PFSK-1 (cell line): ENCODE measurements at regions not wholly inside any gene's neighbourhood (a gene's known extent, or its start where the extent isn't known, plus 50 kb on each side); places are given as distances from the start of the nearest gene placed in this dataset.

Experiments used
- FOXP2 ChIP-seq: optimal IDR thresholded peaks from 2 replicates; pipeline ENCODE3; 2011; ENCODE audit warnings: borderline replicate concordance, control low read depth, inconsistent platforms; ENCODE audit not compliant: insufficient read depth; ENCODE audit errors: extremely low read length, extremely low read depth
- POLR2AphosphoS5 ChIP-seq: IDR thresholded peaks from 2 replicates; pipeline ENCODE4 v1.6.1; 2012; ENCODE audit warnings: low read depth, mild to moderate bottlenecking, control low read depth, low read length, moderate library complexity
- SIN3A ChIP-seq: IDR thresholded peaks from 2 replicates; pipeline ENCODE4 v1.6.1; 2012; ENCODE audit warnings: mild to moderate bottlenecking, low read length, moderate library complexity, borderline replicate concordance; ENCODE audit not compliant: insufficient read depth
- TAF1 ChIP-seq: IDR thresholded peaks from 2 replicates; pipeline ENCODE4 v1.6.1; 2012; ENCODE audit warnings: low read length, control low read depth, borderline replicate concordance; ENCODE audit not compliant: insufficient read depth
- TF ChIP-seq, protein P1 (sequence below), 2 experiments: IDR thresholded peaks; 2 replicates each; pipeline versions ENCODE4 v1.6.1 to v1.8.0; 2011 to 2012; ENCODE audit warnings: low read depth in 2 of 2, low read length in 2 of 2, control low read depth in 1 of 2, inconsistent platforms in 1 of 2, mild to moderate bottlenecking in 1 of 2, moderate library complexity in 1 of 2; ENCODE audit not compliant: insufficient read depth in 1 of 2

DNA sequence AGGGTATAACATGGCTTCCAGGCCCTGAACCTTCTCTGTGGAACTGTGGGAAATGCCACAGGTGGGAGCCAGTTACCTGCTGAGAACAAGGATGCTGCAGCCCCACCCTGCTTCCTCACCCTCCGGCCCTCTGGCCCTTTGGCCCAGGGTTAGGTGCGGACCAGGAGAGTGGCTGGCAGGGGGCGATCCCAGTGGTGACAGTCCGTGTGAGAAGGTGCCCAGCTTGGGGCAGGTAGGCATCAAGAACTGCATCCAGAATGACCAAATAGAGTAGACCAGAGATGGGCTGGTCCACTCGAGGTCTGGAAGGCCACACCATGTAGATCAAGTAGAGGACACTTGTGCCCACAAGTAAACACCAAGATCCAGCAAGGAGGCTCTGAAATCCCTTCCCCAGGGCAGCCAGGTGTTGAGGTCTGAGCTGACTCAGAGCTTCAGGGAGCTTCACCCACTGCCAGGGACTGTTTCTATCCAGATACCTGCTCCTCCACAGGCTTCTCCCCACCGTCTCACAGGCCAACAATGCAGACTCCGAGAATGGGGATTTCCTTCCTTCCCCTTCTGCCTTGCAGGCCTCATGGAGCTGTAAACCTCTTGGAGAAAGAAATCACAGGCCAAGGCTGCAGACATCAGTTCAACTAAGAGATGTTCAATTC lies 61.4 kb upstream of the ZSWIM6 start:
- TF ChIP-seq POLR2AphosphoS5 (no peak), SIN3A (no peak), FOXP2 (no peak), TAF1 (no peak)
- TF ChIP-seq, protein P1, sequence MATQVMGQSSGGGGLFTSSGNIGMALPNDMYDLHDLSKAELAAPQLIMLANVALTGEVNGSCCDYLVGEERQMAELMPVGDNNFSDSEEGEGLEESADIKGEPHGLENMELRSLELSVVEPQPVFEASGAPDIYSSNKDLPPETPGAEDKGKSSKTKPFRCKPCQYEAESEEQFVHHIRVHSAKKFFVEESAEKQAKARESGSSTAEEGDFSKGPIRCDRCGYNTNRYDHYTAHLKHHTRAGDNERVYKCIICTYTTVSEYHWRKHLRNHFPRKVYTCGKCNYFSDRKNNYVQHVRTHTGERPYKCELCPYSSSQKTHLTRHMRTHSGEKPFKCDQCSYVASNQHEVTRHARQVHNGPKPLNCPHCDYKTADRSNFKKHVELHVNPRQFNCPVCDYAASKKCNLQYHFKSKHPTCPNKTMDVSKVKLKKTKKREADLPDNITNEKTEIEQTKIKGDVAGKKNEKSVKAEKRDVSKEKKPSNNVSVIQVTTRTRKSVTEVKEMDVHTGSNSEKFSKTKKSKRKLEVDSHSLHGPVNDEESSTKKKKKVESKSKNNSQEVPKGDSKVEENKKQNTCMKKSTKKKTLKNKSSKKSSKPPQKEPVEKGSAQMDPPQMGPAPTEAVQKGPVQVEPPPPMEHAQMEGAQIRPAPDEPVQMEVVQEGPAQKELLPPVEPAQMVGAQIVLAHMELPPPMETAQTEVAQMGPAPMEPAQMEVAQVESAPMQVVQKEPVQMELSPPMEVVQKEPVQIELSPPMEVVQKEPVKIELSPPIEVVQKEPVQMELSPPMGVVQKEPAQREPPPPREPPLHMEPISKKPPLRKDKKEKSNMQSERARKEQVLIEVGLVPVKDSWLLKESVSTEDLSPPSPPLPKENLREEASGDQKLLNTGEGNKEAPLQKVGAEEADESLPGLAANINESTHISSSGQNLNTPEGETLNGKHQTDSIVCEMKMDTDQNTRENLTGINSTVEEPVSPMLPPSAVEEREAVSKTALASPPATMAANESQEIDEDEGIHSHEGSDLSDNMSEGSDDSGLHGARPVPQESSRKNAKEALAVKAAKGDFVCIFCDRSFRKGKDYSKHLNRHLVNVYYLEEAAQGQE (IDR thresholded peaks at IDR 0.05; ENCODE audit: insufficient read depth in 1 of 2, low read depth in 2 of 2, low read length in 2 of 2), result no peak

DNA sequence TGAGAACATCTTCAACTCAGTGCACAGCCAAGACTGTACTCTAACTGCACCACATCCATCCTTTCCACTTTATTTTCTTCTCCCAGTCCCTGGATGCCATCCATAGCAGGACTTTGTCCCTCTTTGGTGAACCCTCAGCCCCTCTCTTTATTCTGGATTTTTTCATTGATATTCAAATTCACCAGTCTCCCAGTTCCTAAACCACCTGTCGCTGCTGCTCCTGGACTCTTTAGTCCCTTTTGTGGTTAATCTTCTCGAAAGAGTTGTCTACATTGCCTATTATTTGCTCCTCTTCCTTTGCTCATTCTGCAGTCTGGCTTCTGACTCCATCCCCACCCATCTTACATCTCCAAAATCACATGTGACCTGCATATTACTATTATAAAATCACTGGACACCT lies 59.4 kb upstream of the ZSWIM6 start:
- no peak for TF ChIP-seq POLR2AphosphoS5
- TF ChIP-seq TAF1, result no peak
- TF ChIP-seq SIN3A, result no peak
- TF ChIP-seq, protein P1 (IDR thresholded peaks at IDR 0.05; ENCODE audit: insufficient read depth in 1 of 2, low read depth in 2 of 2, low read length in 2 of 2), result no peak

DNA sequence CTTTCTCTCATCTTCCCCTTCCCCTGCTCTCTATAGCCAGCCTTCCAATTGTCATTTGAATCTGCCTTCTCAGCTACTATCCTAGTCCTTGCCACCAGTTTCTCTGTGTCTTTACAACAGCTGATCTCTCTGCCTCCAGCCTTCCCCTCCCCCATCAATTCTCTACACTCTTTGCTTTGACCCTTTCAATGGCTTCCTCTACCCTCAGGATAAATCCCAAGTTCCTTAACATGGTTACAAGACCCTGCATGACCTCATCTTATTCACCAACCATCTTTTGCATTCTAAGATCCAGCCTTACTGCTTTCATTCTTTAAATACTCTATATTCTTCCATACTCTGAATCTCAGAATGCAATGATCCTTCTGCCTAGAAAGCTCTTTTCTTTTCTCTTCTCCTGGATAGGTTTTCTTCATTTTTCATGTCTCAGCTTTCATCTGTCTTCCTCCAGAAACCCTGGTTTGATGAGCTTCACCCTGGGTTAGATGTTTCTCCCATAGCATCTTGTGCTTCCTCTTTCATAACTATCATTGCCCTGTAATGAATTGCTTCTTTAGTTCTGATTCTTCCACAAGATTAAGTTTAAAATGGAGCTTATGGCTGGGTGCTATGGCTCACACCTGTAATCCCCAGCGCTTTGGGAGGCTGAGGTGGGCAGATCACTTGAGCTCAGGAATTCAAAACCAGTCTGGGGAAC lies 58.6 kb upstream of the ZSWIM6 start:
- no peak for TF ChIP-seq FOXP2
- no peak for TF ChIP-seq SIN3A
- TF ChIP-seq, protein P1 (IDR thresholded peaks at IDR 0.05; ENCODE audit: insufficient read depth in 1 of 2, low read depth in 2 of 2, low read length in 2 of 2), result no peak
- no peak for TF ChIP-seq TAF1
- no peak for TF ChIP-seq POLR2AphosphoS5

DNA sequence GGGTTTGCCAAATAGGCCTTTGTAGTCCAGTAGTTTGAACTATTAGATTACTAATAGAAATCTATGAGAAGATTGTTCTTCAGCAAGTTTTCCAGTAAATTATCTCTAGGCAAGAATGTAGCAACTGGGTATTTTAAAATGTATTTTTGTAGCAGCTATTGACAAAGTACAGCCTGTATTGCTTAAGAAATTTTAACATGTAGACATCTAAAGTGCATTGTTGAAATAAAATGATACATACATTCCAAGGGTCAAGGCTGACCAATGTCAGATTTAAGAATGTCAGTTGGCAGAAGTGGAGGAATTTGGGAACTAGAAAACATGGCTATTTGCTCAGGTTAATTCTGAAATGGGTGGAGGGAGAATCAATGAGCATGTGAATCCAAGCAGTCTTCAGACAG lies 57.5 kb upstream of the ZSWIM6 start:
- TF ChIP-seq POLR2AphosphoS5, result no peak
- TF ChIP-seq TAF1, result no peak
- TF ChIP-seq FOXP2, result no peak
- no peak for TF ChIP-seq SIN3A
- TF ChIP-seq, protein P1 (IDR thresholded peaks at IDR 0.05; ENCODE audit: insufficient read depth in 1 of 2, low read depth in 2 of 2, low read length in 2 of 2), result no peak
